Keratinocyte (primary cell): ENCODE measurements at regions not wholly inside any gene's neighbourhood (a gene's known extent, or its start where the extent isn't known, plus 50 kb on each side); places are given as distances from the start of the nearest gene placed in this dataset.

Experiments
- DNase-seq: peaks from one replicate; pipeline ENCODE4 v3.0.0-alpha.2; 2011; ENCODE audit warnings: low read depth, missing footprints, low spot score
- FAIRE-seq: peaks from 2 replicates; lab custom pipeline; 2011; peaks lifted over from hg19 to GRCh38; lab: Jason Lieb, UNC
- H2AFZ ChIP-seq: 2 replicates; pipeline ENCODE4 v1.6.0; 2012; ENCODE audit warnings: low read length, control low read depth, inconsistent platforms; ENCODE audit not compliant: control insufficient read depth
- H3K27ac ChIP-seq: 2 replicates; pipeline ENCODE4 v1.5.1; 2011; ENCODE audit warnings: low read length; ENCODE audit not compliant: control insufficient read depth, insufficient read depth
- H3K27me3 ChIP-seq: 3 replicates; pipeline ENCODE4 v1.6.0; 2011; ENCODE audit warnings: low read length; ENCODE audit not compliant: control insufficient read depth, insufficient read depth; ENCODE audit errors: extremely low read depth
- H3K36me3 ChIP-seq, 2 experiments: 2 replicates in 1 of 2; 3 replicates in 1 of 2; pipeline ENCODE4 v1.5.1; 2011; ENCODE audit warnings: low read length in 2 of 2, mild to moderate bottlenecking in 1 of 2; ENCODE audit not compliant: control insufficient read depth in 2 of 2, insufficient read depth in 2 of 2; ENCODE audit errors: extremely low read depth in 1 of 2
- H3K4me1 ChIP-seq: 3 replicates; pipeline ENCODE4 v1.5.1; 2011; ENCODE audit warnings: low read length; ENCODE audit not compliant: control insufficient read depth, insufficient read depth; ENCODE audit errors: extremely low read depth
- H3K4me2 ChIP-seq: 3 replicates; pipeline ENCODE4 v1.6.0; 2011; ENCODE audit warnings: low read depth, low read length; ENCODE audit not compliant: control insufficient read depth, insufficient read depth; ENCODE audit errors: extremely low read depth
- H3K4me3 ChIP-seq, 3 experiments: fragments of 200-600 bp in 1 of 3; sonication (generic) in 1 of 3; 2 replicates in 2 of 3; 3 replicates in 1 of 3; pipeline ENCODE4 v1.5.1; 2011 to 2016; ENCODE audit warnings: low read length in 3 of 3, mild to moderate bottlenecking in 3 of 3, control low read depth in 2 of 3, inconsistent platforms in 1 of 3, low read depth in 1 of 3, mixed read lengths in 1 of 3, mixed run types in 1 of 3, moderate library complexity in 1 of 3; ENCODE audit not compliant: control insufficient read depth in 2 of 3, insufficient read depth in 2 of 3; ENCODE audit errors: extremely low read depth in 1 of 3
- H3K79me2 ChIP-seq: 2 replicates; pipeline ENCODE4 v1.6.0; 2012; ENCODE audit warnings: low read length; ENCODE audit not compliant: control insufficient read depth, insufficient read depth
- H3K9ac ChIP-seq: 3 replicates; pipeline ENCODE4 v1.6.0; 2011; ENCODE audit warnings: low read length; ENCODE audit not compliant: control insufficient read depth, insufficient read depth; ENCODE audit errors: extremely low read depth
- H3K9me1 ChIP-seq: 3 replicates; pipeline ENCODE4 v1.6.0; 2011; ENCODE audit warnings: low read length; ENCODE audit not compliant: control insufficient read depth, insufficient read depth; ENCODE audit errors: extremely low read depth
- H3K9me3 ChIP-seq: 2 replicates; pipeline ENCODE4 v1.5.1; 2012; ENCODE audit warnings: low read depth, low read length; ENCODE audit not compliant: control insufficient read depth
- H4K20me1 ChIP-seq: 3 replicates; pipeline ENCODE4 v1.6.0; 2011; ENCODE audit warnings: low read length; ENCODE audit not compliant: control insufficient read depth, insufficient read depth; ENCODE audit errors: extremely low read depth
- EZH2 ChIP-seq: IDR thresholded peaks from one replicate; pipeline ENCODE4 v1.6.1; 2012; ENCODE audit warnings: inconsistent platforms, mild to moderate bottlenecking, low read length, moderate library complexity
- dilution Hi-C: fragments of 300-500 bp; cut with MboI; formaldehyde crosslinking; loops from one replicate; pipeline ENCODE4 v1.7.0; 2020; ENCODE audit warnings: low sequenced_read_pairs; ENCODE audit not compliant: extremely low pct_ligation_motif_present
- TF ChIP-seq, protein P1 (sequence below), 3 experiments: IDR thresholded peaks in 1 of 3; conservative IDR thresholded peaks in 1 of 3; optimal IDR thresholded peaks in 1 of 3; 2 replicates in 2 of 3; 3 replicates in 1 of 3; pipeline versions ENCODE3 to v1.5.1; 2011; ENCODE audit warnings: low read length in 3 of 3, mild to moderate bottlenecking in 3 of 3, moderate library complexity in 2 of 3, control low read depth in 1 of 3, inconsistent platforms in 1 of 3; ENCODE audit not compliant: insufficient read depth in 2 of 3; ENCODE audit errors: extremely low read depth in 1 of 3

- H3K27ac ChIP-seq, result no peak overlapping the region
- no peak for TF ChIP-seq EZH2
- TF ChIP-seq, protein P1, sequence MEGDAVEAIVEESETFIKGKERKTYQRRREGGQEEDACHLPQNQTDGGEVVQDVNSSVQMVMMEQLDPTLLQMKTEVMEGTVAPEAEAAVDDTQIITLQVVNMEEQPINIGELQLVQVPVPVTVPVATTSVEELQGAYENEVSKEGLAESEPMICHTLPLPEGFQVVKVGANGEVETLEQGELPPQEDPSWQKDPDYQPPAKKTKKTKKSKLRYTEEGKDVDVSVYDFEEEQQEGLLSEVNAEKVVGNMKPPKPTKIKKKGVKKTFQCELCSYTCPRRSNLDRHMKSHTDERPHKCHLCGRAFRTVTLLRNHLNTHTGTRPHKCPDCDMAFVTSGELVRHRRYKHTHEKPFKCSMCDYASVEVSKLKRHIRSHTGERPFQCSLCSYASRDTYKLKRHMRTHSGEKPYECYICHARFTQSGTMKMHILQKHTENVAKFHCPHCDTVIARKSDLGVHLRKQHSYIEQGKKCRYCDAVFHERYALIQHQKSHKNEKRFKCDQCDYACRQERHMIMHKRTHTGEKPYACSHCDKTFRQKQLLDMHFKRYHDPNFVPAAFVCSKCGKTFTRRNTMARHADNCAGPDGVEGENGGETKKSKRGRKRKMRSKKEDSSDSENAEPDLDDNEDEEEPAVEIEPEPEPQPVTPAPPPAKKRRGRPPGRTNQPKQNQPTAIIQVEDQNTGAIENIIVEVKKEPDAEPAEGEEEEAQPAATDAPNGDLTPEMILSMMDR (optimal IDR thresholded peaks at IDR 0.05 in 1 of 3, IDR thresholded peaks at IDR 0.05 in 1 of 3, conservative IDR thresholded peaks at IDR 0.05 in 1 of 3; ENCODE audit: extremely low read depth in 1 of 3, insufficient read depth in 2 of 3, low read length in 3 of 3), result no peak
- FAIRE-seq, result no peak
Observed at GRCh38 chr4:78660559-78660958, 109.0 kb downstream of the ANXA3 start.

DNA sequence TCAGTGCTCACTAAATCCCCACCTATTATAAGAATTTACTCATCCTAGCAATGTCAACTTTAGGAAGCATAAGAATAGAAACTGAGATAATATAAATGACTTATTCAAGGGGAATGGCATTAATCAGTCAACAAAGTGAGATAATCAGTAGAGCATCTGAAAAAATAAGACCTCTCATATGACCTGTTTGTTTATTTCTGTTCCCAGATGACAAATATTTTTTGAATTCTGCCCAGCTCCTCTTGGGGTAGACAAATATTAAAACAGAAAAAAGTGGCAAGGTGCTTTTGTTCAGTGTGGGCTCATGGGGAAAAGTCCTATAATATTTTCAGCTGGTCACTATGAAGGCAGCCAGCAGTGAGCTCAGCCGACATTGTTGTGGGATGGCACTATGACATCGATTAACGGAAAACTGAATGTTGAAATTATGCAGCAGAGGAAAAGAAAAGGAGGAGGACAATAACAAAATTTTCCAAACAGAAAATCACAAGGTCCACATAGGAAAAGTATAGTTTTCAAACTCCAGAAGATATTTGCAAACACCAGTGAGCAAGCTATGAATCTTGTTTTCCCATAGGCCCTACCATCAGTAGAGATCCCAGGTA is 109.6 kb downstream of the ANXA3 start:
- no peak overlapping the region for H3K27ac ChIP-seq
- no peak overlapping the region for H3K4me3 ChIP-seq
- no peaks in the 10 kb centered on the region for H3K27me3 ChIP-seq
- DNase-seq (no peak), FAIRE-seq (no peak)
- dilution Hi-C loops, result no loop called here
- no peak overlapping the region for H3K9ac ChIP-seq
- TF ChIP-seq, protein P1 (optimal IDR thresholded peaks at IDR 0.05 in 1 of 3, IDR thresholded peaks at IDR 0.05 in 1 of 3, conservative IDR thresholded peaks at IDR 0.05 in 1 of 3; ENCODE audit: extremely low read depth in 1 of 3, insufficient read depth in 2 of 3, low read length in 3 of 3), result no peak
- no peak for TF ChIP-seq EZH2
- H3K36me3 ChIP-seq, result no peaks in the 10 kb centered on the region
- no peaks in the 10 kb centered on the region for H3K9me3 ChIP-seq
- no peaks in the 10 kb centered on the region for H3K79me2 ChIP-seq
- H4K20me1 ChIP-seq, result no peaks in the 10 kb centered on the region
- H2AFZ ChIP-seq, result no peak overlapping the region
- H3K4me2 ChIP-seq, result no peak overlapping the region
- no peaks in the 10 kb centered on the region for H3K9me1 ChIP-seq
- H3K4me1 ChIP-seq, result peaks cover 6% of the 10 kb centered on the region

More at GRCh38 chr4:78660559-78660958, 109.0 kb downstream of the ANXA3 start:
- Histone ChIP-seq H3K4me2 (no peak overlapping the region), H3K9me3 (no peaks in the 10 kb centered on the region), H3K4me3 (no peak overlapping the region), H3K9ac (no peak overlapping the region), H4K20me1 (no peaks in the 10 kb centered on the region), H3K4me1 (peaks cover 6% of the 10 kb centered on the region), H3K9me1 (no peaks in the 10 kb centered on the region), H3K36me3 (no peaks in the 10 kb centered on the region), H2AFZ (no peak overlapping the region), H3K79me2 (no peaks in the 10 kb centered on the region), H3K27me3 (no peaks in the 10 kb centered on the region)
- no peak for DNase-seq
- dilution Hi-C loops, result no loop called here
